Right lobe of liver (tissue), 6 donors: ENCODE measurements at regions not wholly inside any gene's neighbourhood (a gene's known extent, or its start where the extent isn't known, plus 50 kb on each side); places are given as distances from the start of the nearest gene placed in this dataset.

Experiments
- ATAC-seq, 4 donors: fragments of 200-7000 bp; cut with Tn5 transposase; one replicate each; pipeline ENCODE4 v1.9.1; 2020; ENCODE audit warnings: mild to moderate bottlenecking in 4 of 4, moderate library complexity in 4 of 4
- DNase-seq, 3 donors: peaks; one replicate each; pipeline ENCODE4 v3.0.0-alpha.2; 2020
- H3K27ac ChIP-seq, 3 donors: fragments of 200-600 bp; one replicate each; pipeline ENCODE4 v1.8.0; 2022
- H3K27me3 ChIP-seq, 2 donors: fragments of 200-600 bp; one replicate each; pipeline ENCODE4 v1.8.0; 2022
- H3K36me3 ChIP-seq, 4 donors: fragments of 200-600 bp; sonication (generic) in 1 of 4; one replicate each; pipeline versions ENCODE4 v1.5.1 to v1.8.0; 2017 to 2022; ENCODE audit warnings: control low read depth in 1 of 4
- H3K4me1 ChIP-seq, 4 donors: fragments of 200-600 bp; sonication (generic) in 1 of 4; one replicate each; pipeline versions ENCODE4 v1.5.1 to v1.8.0; 2017 to 2022; ENCODE audit warnings: control low read depth in 1 of 4
- H3K4me3 ChIP-seq, 3 donors: fragments of 200-600 bp; one replicate each; pipeline ENCODE4 v1.8.0; 2022
- H3K9me3 ChIP-seq, 4 donors: fragments of 200-600 bp; sonication (generic) in 1 of 4; one replicate each; pipeline versions ENCODE4 v1.5.1 to v1.8.0; 2017 to 2022; ENCODE audit warnings: control low read depth in 1 of 4
- CTCF ChIP-seq, 4 donors: fragments of 200-600 bp in 3 of 4; fragments of 450-650 bp in 1 of 4; IDR thresholded peaks; one replicate each; pipeline versions ENCODE4 v1.5.1 to v1.8.0; 2016 to 2022; ENCODE audit warnings: antibody characterized with exemption in 4 of 4, mild to moderate bottlenecking in 2 of 4
- POLR2A ChIP-seq: fragments of 450-650 bp; IDR thresholded peaks from one replicate; pipeline ENCODE4 v1.6.1; 2017; ENCODE audit warnings: antibody characterized with exemption, mild to moderate bottlenecking
- WGBS: methylation state at CpG from one replicate; pipeline ENCODE4 v1.1.6; 2018; ENCODE audit warnings: low coverage, low lambda C conversion rate; ENCODE audit not compliant: insufficient coverage; ENCODE audit errors: missing lambda C conversion rate; 5-methylcytosine and 5-hydroxymethylcytosine counted together
- intact Hi-C, 2 donors: fragments of 100-400 bp; cut with DNase I; formaldehyde crosslinking; loops; one replicate each; pipeline versions ENCODE4 v1.11.2 to v1.14.1; 2022
- donor health status: DM: no; HTN: yes; CAD: no.
- donor health status: DM: no; HTN: no; CAD: no.
- donor health status: DM: no; HTN: no; CAD: no.
- donor health status: DM: no; HTN: yes; CAD: no.
- donor health status: DM: no; HTN: yes; CAD: no.

- 32% methylated on average over 1 of the region's 1 CpG for WGBS
Measured at GRCh38 chr11:37605229-37605628, 1007.2 kb upstream of the RAG2 start.

GRCh38 chr11:37598381-37598780 is 1000.3 kb upstream of the RAG2 start:
- H3K27ac ChIP-seq = no peak overlapping the region
- DNase-seq (no peak), ATAC-seq (no peak)
- no peak overlapping the region for H3K4me3 ChIP-seq
- TF ChIP-seq CTCF (IDR thresholded peaks at IDR 0.05) (no peak), POLR2A (no peak)
- no peaks in the 10 kb centered on the region for H3K27me3 ChIP-seq
- no peaks in the 10 kb centered on the region for H3K9me3 ChIP-seq
- WGBS = 62% methylated on average over 1 of the region's 1 CpG
- intact Hi-C loops = no loop called here
- no peaks in the 10 kb centered on the region for H3K36me3 ChIP-seq
- H3K4me1 ChIP-seq = no peaks in the 10 kb centered on the region

More at GRCh38 chr11:37605229-37605628, 1007.2 kb upstream of the RAG2 start:
- TF ChIP-seq POLR2A (no peak), CTCF (IDR thresholded peaks at IDR 0.05) (no peak)
- Histone ChIP-seq H3K36me3 (no peaks in the 10 kb centered on the region), H3K9me3 (no peaks in the 10 kb centered on the region), H3K4me3 (no peak overlapping the region), H3K27me3 (no peaks in the 10 kb centered on the region), H3K27ac (no peak overlapping the region), H3K4me1 (no peaks in the 10 kb centered on the region)
- DNase-seq (no peak), ATAC-seq (no peak)
- intact Hi-C loops = no loop called here

GRCh38 chr11:37597776-37598175 is 999.7 kb upstream of the RAG2 start:
- Histone ChIP-seq H3K4me3 (no peak overlapping the region), H3K4me1 (no peaks in the 10 kb centered on the region), H3K36me3 (no peaks in the 10 kb centered on the region), H3K27me3 (no peaks in the 10 kb centered on the region), H3K9me3 (no peaks in the 10 kb centered on the region), H3K27ac (no peak overlapping the region)
- 50% methylated on average over 2 of the region's 2 CpGs for WGBS
- intact Hi-C loops = no loop called here
- DNase-seq (no peak), ATAC-seq (no peak)
- no peak for TF ChIP-seq POLR2A
- no peak for TF ChIP-seq CTCF (IDR thresholded peaks at IDR 0.05)

GRCh38 chr11:37595845-37596244 is 997.8 kb upstream of the RAG2 start:
- H3K4me3 ChIP-seq = no peak overlapping the region
- WGBS = 60% methylated on average over 1 of the region's 1 CpG
- intact Hi-C loops = no loop called here
- ATAC-seq (no peak), DNase-seq (no peak)
- no peaks in the 10 kb centered on the region for H3K36me3 ChIP-seq
- no peak overlapping the region for H3K27ac ChIP-seq
- H3K27me3 ChIP-seq = no peaks in the 10 kb centered on the region
- H3K9me3 ChIP-seq = no peaks in the 10 kb centered on the region
- H3K4me1 ChIP-seq = no peaks in the 10 kb centered on the region
- TF ChIP-seq POLR2A = no peak
- no peak for TF ChIP-seq CTCF (IDR thresholded peaks at IDR 0.05)

- H3K4me3 ChIP-seq = no peak overlapping the region
- TF ChIP-seq CTCF (IDR thresholded peaks at IDR 0.05) (no peak), POLR2A (no peak)
- DNase-seq (no peak), ATAC-seq (no peak)
- H3K36me3 ChIP-seq = no peaks in the 10 kb centered on the region
- intact Hi-C loops = no loop called here
- H3K27ac ChIP-seq = no peak overlapping the region
- no peaks in the 10 kb centered on the region for H3K9me3 ChIP-seq
- no peaks in the 10 kb centered on the region for H3K4me1 ChIP-seq
- 63% methylated on average over 1 of the region's 1 CpG for WGBS
- H3K27me3 ChIP-seq = no peaks in the 10 kb centered on the region
Measured at GRCh38 chr11:37574361-37574760, 976.3 kb upstream of the RAG2 start.
